GM19468 (cell line): ENCODE measurements at regions not wholly inside any gene's neighbourhood (a gene's known extent, or its start where the extent isn't known, plus 50 kb on each side); places are given as distances from the start of the nearest gene placed in this dataset.
"Not testable (repeated sequence)": the region's sequence is repeated elsewhere in the genome, so short reads cannot be mapped to it uniquely, and the experiment has no call there.

Source experiments
- ATAC-seq: cut with Tn5 transposase; IDR thresholded peaks from one replicate; pipeline ENCODE4 v1.9.1; 2021; ENCODE audit warnings: mild to moderate bottlenecking, moderate library complexity, moderate number of reproducible peaks; ENCODE audit not compliant: unreplicated experiment; ENCODE audit errors: extremely low read depth

DNA sequence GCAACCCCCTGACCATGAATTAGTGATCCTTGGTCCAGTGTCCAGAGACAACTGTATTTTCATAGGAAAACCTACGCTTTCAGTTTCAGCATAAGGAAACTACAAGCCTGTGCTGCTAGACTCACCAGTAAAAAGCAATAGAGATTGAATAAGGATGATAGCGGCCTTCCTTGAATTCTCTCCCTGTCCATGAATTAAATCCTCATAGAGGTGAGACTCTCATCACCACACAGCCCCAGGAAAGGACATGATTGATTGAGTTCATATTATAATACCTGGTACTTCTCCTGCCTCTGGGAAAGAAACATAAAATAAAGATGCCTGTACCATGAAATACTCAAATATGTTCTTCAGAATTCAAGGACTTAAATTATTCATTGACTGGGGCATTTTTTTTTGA lies 146.3 kb upstream of the SPOPL start:
- ATAC-seq = no peak

DNA sequence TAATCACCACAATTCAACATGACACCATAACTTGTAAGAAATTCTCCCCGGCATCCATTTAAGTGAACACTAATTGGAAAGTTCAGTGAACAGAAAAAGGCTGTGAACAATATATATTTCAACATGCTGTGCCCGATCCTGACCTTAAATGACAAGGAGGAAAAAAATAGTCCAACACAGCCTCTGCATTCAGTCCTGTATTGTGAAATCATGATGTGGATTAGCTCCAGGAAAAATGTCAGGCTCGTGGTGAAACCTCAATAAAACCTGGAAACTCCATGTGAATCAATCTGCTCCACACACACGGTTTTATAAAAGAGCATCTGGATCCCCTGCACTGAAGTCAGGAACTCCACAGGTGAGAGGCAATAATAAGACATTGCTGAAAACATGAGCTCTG lies 145.4 kb upstream of the SPOPL start:
- ATAC-seq = no peak

DNA sequence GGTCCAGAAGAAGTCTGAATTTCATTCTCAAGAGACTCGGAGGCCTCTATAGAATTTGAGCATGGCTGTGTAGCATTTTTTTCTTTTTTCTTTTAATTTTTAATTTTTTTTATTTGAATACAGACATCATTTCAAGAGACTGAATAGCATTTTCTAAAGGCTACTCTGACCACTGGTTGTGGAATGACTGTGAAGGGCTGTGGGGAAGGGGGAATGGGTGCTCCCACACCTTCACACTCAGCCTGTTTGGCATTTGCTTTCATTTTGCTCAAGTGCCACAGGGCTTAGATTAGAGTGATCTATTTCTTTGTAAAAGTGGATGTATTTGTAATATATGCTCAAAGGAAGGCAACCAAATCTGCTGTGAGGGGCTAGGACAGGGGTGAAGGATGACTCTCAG lies 142.0 kb upstream of the SPOPL start:
- no peak for ATAC-seq

DNA sequence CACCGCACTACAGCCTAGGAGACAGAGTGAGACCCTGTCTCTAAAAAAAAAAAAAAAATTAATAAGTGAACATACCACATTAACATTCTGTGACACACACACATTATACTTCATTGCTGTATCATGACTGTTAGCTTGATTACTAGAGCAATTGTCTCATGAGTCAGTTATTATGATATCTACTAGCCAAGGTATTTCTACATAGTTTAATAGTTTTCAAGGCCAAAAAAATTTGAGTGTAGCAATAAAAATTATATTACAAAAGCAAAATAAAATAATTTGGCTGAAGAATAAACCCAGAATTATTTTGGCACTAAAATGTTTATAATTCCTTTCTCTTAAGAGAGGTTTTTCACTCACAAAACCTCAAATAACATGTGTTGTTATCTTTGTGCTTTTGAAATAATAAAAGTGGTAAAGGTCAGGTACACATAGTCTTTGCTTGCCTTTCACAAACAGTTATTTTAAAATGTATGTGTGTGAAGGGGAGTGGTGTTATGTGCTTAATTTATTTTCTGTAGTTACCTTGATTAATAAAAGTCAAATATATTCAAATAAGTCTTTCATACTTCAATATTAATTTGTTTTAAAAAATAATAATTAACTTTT lies 136.9 kb upstream of the SPOPL start:
- no peak for ATAC-seq

DNA sequence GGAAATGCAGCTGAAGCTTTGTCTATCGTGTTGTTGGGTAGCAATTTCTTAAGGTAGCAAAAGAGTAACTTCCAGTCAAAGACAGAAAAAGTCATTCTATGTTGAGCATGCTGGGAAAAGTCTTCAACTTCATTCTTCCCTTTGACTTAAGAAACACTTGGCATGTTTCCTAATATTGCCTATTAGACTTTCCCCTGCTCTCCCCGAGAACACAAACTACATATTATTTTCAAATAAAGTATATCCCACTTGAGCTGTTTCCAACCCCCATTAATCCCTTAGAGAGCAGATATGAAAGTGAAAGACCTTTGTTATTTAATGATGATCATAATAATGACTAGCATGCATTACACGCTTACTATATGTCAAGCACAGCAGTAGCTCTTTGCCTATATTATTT lies 136.0 kb upstream of the SPOPL start:
- no peak for ATAC-seq

DNA sequence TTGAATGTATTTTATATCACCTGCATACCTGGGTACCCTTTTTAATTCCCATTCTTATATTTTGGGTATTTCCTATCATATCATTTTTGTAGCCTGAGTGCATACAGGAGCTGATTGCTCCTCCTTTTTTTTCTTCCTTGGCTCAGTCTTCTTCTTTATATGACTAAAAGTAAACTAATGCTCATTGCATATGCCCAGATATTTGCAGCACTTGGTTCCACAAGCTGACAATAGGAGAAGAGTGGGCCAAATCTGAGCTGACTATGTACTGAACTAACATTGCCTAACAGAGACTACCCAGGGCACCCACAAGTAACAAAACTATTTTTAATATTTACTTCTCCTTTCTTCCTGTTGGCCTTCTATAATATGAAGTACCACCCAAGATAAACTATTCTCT lies 131.7 kb upstream of the SPOPL start:
- no peak for ATAC-seq

DNA sequence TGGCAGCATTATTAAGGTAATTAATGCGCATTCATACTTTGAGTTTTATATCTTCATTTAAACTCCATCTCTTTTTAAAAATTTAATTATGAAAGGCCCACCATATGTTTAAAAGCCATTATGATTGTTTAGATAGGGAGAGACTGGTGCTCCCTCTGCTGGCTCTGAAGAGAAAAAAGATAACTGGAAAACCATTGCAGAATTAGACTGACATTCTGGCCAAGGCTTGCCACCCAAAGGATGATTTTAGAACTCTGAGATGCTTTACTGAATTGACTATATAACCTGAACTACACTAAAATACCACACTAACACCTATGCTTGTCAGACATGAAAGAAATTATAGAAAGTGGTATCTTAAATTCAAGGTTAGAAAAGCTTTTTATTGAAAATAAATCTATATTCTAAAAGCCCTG lies 127.6 kb upstream of the SPOPL start:
- no peak for ATAC-seq

DNA sequence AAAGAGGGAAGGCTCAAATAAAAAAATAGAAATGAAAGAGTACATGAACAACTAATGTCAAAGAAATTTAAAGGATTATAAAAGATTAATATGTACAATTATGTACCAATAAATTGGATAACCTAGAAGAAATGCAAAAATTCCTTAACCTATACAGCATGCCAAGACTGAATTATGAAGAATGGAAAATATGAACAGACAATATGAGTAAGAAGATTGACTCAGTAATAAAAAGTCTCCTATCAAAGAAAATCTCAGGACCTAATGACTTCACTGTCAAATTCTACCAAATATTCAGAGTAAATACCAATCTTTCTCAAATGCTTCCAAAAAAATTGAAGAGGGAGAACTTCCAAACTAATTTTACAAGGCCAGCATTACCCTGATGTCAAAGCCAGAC lies 120.2 kb upstream of the SPOPL start:
- ATAC-seq = no peak

DNA sequence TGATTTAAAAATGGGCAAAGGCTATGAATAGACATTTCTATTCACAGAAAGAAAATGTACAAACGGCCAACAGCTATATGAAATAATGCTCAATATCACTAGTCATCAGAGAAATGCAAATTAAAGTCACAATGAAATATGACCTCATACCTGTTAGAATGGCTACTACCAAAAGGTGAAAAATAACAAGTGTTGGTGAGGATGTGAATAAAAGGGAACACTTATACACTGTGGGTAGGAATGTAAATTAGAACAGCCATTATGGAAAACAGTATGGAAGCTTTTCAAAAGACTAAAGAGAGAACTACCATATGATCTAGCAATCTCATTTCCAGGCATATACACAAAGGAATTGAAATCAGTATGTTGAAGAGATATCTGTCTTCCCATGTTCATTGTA lies 118.9 kb upstream of the SPOPL start:
- no peak for ATAC-seq

DNA sequence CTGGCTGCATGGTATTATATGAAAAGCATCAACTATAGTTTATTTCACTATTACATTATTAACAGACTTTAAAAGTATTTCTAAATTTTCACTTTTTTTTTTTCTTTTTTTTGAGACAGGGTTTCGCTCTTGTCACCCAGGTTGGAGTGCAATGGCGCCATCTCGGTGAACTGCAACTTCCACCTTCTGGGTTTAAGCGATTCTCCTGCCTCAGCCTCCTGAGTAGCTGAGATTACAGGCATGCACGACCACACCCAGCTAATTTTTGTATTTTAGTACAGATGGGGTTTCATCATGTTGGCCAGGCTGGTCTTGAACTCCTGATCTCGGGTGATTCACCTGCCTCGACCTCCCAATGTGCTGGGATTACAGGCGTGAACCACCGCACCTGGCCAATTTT lies 115.4 kb upstream of the SPOPL start:
- not testable (repeated sequence) for ATAC-seq

DNA sequence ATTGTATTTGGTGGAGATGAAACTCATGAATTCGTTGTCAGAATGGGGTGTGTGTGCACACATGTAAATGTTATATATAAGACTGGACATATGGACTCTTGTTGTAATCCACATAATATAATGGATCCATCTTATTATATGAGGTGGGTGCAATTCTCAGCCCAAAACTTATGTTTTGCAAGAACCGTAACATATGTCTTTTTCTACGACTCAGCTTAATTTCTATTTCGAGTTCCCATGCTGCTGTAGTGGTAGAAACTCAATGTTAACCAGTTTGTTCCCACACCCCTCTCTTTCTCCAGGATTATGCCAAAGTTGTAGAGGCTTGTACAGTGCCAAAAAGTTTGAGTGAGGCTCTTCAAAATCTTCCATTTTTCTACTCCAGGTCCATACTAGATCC lies 112.5 kb upstream of the SPOPL start:
- ATAC-seq = no peak

DNA sequence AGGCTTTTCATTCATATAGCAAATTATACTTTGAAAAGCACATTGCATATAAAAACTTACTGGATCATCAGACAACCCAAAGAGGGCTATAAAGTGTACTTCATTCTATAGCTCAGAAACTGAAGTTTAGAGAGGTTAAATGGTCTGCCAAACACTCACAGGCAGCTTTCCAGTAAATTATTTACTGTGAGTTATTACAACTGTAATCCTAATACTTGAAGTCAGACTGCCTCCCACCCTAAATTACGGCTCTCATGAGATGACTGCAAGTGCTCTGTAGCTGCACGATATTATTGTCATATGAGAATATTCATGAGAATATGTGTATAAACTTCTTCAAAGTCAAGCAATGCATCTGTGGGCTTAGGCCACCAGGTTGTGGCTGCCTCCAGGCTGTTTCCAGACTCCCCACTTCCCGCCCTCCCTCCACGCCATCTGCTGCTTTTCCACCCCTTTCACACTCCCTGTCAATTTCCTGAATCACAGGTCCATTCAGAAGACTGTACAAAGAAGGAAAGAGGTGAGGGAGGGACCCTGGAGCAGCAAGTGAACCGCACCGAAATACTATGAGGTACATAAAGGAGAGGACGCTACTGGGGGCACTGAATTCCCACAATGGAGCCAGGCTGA lies 111.1 kb upstream of the SPOPL start:
- ATAC-seq = no peak

DNA sequence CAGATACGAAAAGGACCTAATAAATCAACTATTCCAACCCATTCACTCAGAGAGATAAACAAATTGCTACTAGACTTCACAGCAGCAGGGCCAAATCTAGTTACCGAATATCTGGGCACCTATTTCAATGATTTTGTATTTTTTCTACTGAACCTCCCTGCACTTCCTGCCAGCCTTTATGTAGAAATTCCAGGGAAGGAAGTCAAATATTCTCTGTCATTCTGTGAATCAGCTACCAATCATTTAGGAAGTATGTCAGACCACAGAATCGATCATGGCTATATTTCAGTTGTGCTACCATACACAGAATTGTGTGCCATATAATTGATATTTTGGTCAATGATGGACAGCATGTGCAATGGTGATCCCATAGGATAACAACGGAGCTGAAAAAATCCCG lies 109.6 kb upstream of the SPOPL start:
- ATAC-seq = no peak

DNA sequence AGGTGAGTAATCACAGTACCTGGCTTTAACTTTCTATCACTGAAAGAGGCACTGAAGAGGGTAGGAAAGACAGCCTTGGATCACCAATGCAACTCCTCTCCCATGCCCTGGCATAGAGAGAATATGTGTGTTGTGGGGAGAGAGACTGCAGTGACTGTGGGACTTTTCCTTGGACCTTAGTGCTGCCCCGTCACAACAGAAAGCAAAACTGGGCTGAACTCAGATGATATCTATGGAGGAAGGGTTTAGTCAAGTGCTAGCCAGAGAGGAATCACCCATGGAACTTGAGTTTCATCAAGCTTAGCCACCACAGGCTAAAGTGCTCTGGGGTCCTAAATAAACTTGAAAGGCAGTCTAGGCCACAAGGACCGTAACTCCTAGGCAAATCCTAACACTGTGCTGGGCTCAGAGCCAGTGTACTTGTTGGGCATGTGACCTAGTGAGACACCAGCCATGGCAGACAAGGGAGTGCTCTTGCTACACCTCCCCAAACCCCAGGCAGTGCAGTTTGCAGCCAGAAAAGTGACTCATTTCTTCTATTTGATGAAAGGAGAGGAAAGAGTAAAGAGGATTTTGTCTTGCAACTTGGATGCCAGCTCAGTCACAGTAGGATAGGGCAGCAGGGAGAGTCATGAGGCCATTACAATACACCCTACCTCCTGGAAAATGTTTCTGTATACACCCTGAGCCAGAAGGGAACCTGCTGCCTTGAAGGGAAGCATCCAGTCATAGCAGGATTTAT lies 105.8 kb upstream of the SPOPL start:
- no peak for ATAC-seq

DNA sequence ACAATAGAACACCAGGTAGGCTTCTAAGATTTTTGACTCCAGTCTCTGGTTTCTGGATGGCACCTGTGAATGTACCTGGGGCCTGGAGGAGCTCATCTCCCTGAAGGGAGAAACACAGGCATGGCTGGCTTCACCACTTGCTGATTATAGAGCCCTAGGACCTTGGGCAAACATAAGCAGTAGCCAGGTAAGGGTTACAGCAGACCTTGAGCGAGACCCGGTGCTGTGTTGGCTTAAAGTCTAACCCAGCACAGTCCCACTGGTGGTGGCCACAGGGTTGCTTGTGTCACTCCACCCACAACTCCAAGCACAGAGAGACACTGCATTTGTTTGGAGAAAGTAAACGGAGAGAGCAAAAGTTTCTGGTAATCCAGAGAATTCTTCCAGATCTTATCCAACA lies 104.7 kb upstream of the SPOPL start:
- no peak for ATAC-seq

DNA sequence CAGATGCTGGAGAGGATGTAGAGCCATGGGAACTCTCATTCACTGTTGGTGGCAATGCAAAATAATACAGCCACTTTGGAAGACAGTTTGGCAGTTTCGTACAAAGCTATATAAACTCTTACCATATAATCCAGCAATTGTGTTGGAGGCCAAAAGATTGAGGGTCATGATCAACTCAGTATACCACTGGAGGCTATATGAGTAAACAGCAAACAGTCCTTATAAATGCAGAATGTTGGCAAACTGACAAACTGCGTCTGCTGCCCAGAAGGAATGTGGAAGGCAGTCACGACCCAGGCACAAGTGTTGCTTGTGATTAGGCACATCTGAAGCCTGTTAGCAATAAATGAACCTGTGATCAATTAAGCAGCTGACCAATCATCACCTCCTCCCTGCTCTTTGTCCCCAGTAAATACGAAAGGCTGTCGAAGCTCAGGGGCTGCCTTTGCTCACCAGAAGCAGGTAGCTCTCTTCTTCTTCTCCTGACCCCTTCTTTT lies 98.1 kb upstream of the SPOPL start:
- ATAC-seq = no peak

DNA sequence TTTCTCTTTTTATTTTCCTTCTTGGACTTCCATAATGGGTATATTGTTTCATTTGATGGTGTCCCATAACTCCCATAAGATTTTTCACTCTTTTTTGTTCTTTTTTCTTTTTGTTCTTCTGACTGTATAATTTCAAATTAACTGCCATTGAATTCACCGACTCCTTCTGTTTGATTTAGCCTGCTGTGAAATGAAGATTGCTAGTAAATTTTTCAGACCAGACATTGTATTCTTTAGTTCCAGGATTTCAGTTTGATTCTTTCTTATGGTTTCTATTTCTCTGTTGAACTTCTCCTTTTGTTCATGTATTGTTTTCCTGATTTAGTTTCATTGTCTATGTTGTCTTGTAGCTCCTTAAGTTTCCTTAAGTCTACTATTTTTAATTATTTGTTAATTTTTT lies 87.6 kb upstream of the SPOPL start:
- ATAC-seq = no peak

DNA sequence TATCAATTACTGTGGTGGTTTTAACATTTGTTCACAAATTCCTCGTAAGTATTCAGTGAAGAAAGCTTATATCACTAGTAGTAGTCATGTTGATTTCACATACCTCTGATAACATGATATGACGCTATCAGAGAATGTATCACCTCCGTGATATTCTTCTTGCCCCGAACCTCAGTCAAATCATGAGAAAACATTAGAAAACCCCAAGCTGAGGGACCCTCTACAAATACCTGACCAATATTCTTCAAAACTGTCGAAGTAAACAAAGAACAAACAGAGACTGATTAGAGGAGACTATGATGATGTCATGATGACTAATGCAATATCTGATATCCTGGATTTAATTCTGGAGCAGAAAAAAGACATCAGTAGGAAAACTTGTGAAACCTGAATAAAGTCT lies 85.6 kb upstream of the SPOPL start:
- ATAC-seq = no peak

DNA sequence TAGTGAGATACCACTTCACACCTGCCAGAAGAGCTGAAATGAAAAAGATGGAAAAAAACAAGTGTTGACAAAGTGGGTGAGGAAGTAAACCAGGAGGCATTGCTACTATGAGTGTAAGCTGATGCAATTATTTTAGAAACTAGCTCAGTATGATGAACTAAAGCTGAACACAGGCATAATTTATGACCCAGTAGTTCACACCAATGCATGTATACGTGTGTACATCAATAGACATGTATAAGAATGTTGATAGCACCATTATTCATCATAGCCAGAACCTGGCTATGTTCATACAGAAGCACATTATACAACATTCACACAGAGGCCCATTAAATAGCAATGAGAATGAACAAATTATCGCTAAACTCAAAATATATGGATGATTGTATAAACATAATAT lies 83.1 kb upstream of the SPOPL start:
- no peak for ATAC-seq

DNA sequence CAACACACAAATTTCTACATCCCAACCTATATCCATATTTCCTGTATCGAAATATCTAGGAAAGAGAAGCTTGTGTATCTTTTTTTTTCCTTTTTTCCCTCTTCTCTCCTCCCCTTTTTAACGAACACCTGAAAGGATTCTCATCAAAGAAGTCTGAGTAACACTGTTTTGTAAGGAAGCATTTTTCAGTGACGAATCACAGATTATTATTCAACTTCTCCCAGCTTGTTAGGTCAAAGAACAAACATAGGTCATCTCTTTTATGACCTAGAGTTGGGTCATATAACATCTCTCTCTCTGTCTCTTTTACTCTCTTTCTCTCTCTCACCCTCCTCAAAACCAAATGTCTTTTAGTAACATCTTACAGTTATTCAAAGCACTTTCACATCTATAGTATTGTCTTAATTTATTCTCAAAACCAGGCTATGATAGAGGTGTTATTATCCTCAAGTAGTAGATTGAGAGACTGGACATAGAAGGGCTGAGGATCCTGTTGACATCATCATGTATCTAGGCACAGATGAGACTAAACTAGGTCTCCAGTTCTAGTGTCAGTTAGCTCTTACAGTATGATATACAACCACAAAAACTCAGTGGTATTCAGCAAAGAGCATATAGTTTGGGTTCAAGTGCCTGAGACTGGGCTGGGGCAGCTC lies 80.1 kb upstream of the SPOPL start:
- no peak for ATAC-seq

DNA sequence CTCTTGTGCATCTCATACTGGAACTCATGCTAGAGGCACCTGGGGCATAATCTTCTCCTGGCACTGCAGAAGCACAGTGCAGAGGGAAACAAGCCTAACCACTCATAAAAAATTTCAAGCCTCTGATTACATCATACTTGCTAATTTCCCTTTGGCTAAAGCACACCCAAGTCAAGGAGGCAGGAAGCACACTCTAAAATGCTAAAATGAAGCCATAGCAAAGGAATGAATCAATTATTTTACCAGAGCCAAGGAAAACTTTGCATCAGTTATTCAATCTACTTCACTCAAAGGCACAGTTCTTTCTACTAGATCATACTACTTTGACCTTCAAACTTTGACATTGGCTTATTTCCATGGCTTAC lies 79.6 kb upstream of the SPOPL start:
- no peak for ATAC-seq
